ENCODE measurements at regions not wholly inside any gene's neighbourhood (a gene's known extent, or its start where the extent isn't known, plus 50 kb on each side); places are given as distances from the start of the nearest gene placed in this dataset.

- TF ChIP-seq CTCF (IDR thresholded peaks at IDR 0.05; ENCODE audit: low read depth, low read length, missing control alignments) = no peak
- H3K4me3 ChIP-seq (ENCODE audit: low read depth, low read length) = no peak overlapping the region
- DNase-seq (ENCODE audit: low read depth) = no peak
Measured at GRCh38 chr13:31504918-31505317, 234.4 kb upstream of the RXFP2 start.

GRCh38 chr13:31512331-31512730 lies 227.0 kb upstream of the RXFP2 start:
- H3K4me3 ChIP-seq (ENCODE audit: low read depth, low read length) = no peak overlapping the region
- DNase-seq (ENCODE audit: low read depth) = no peak
- no peak for TF ChIP-seq CTCF (IDR thresholded peaks at IDR 0.05; ENCODE audit: low read depth, low read length, missing control alignments)

GRCh38 chr13:31514932-31515331 lies 224.4 kb upstream of the RXFP2 start:
- TF ChIP-seq CTCF (IDR thresholded peaks at IDR 0.05; ENCODE audit: low read depth, low read length, missing control alignments) = no peak
- no peak overlapping the region for H3K4me3 ChIP-seq (ENCODE audit: low read depth, low read length)
- no peak for DNase-seq (ENCODE audit: low read depth)

GRCh38 chr13:31515427-31515826 lies 223.9 kb upstream of the RXFP2 start:
- no peak for TF ChIP-seq CTCF (IDR thresholded peaks at IDR 0.05; ENCODE audit: low read depth, low read length, missing control alignments)
- no peak for DNase-seq (ENCODE audit: low read depth)
- no peak overlapping the region for H3K4me3 ChIP-seq (ENCODE audit: low read depth, low read length)

GRCh38 chr13:31517599-31517998 lies 221.7 kb upstream of the RXFP2 start:
- TF ChIP-seq CTCF (IDR thresholded peaks at IDR 0.05; ENCODE audit: low read depth, low read length, missing control alignments) = no peak
- DNase-seq (ENCODE audit: low read depth) = no peak
- H3K4me3 ChIP-seq (ENCODE audit: low read depth, low read length) = no peak overlapping the region

- H3K4me3 ChIP-seq (ENCODE audit: low read depth, low read length) = no peak overlapping the region
- DNase-seq (ENCODE audit: low read depth) = no peak
- TF ChIP-seq CTCF (IDR thresholded peaks at IDR 0.05; ENCODE audit: low read depth, low read length, missing control alignments) = no peak
Measured at GRCh38 chr13:31518645-31519044, 220.7 kb upstream of the RXFP2 start.

- no peak overlapping the region for H3K4me3 ChIP-seq (ENCODE audit: low read depth, low read length)
- no peak for DNase-seq (ENCODE audit: low read depth)
- TF ChIP-seq CTCF (IDR thresholded peaks at IDR 0.05; ENCODE audit: low read depth, low read length, missing control alignments) = no peak
Measured at GRCh38 chr13:31521435-31521834, 217.9 kb upstream of the RXFP2 start.
